ENCODE measurements at regions not wholly inside any gene's neighbourhood (a gene's known extent, or its start where the extent isn't known, plus 50 kb on each side); places are given as distances from the start of the nearest gene placed in this dataset.

- no peak for DNase-seq (ENCODE audit: low spot score)
Measured at GRCh38 chr1:56313560-56313959, 265.8 kb downstream of the PLPP3 start.

- DNase-seq (ENCODE audit: low spot score): no peak
Measured at GRCh38 chr1:56311766-56312165, 267.6 kb downstream of the PLPP3 start.

DNA sequence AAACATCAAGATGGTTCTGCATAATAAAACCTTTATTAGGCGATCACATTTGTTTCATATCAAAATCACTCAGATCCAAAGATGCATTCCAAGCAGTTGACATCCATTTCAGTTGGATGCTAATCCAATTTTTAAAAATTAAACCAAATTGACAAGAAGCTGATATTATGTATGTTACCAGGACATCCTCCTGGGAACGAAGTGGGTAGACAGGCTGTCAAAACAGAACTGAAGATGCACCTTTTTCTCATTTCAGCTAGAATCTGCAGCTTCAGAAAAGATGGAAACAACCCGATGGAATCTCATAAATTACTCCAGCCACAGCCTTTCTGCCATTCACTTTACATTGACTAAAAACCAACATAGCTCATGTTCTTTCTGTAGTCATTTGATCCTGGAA is 268.4 kb downstream of the PLPP3 start:
- DNase-seq (ENCODE audit: low spot score): no peak

DNA sequence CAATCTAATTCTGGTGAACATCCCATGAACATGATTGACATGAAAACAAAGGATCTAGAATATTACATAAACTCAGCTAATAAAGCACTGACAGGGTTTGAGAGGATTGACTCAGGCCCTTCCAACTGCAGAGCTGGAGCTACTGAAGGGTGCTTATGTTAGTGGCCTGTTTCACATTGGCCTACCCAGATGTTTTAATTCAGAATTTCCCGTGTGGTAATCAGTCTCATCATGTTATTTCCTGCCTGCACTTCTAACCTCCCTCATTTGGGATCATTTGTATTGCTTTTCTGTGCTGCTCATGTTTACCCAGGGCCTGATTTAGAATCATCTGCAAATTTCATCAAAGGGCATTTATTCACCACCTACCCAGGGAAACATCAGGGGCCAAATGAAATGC is 270.3 kb downstream of the PLPP3 start:
- DNase-seq (ENCODE audit: low spot score): no peak

DNA sequence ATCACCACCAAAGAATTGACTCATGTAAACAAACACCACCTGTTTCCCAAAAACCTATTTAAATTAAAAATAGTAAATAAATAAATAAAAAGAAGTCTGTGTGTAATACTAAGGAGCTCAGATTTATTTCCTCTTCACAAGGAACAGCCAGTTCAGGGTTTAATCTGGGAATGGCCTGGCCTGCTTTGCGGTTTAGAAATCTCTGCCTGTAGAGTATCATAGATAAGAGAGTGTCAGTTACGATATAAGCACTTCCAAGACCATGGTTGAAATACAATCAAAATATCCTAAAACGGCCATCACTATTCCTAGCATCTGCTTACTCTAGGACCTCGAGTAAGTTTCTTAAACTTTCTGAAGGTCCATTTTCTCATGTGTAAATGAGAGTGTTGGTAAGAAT is 274.4 kb downstream of the PLPP3 start:
- no peak for DNase-seq (ENCODE audit: low spot score)

GRCh38 chr1:56303805-56304204 is 275.6 kb downstream of the PLPP3 start:
- no peak for DNase-seq (ENCODE audit: low spot score)

DNA sequence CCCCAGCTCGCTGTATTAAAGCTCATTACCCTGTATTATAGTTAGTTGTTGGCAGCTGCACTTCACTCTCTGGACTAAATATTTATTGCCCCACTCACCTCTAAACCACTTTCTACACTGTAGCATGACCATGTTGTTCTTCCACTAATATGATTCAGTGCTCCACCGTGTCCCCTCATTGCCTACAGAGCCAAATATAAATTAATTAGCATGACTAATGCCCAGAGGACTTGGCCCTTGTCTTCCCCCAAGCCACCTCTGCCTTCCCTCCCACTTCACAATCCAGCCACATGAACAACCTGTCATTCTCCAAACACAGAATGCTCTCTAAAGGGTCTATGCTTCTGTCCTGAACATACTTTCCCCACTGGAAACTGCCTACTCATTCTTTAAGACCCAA is 276.5 kb downstream of the PLPP3 start:
- DNase-seq (ENCODE audit: low spot score): no peak

GRCh38 chr1:56301791-56302190 is 277.6 kb downstream of the PLPP3 start:
- no peak for DNase-seq (ENCODE audit: low spot score)

- DNase-seq (ENCODE audit: low spot score): no peak
Measured at GRCh38 chr1:56300836-56301235, 278.5 kb downstream of the PLPP3 start.

DNA sequence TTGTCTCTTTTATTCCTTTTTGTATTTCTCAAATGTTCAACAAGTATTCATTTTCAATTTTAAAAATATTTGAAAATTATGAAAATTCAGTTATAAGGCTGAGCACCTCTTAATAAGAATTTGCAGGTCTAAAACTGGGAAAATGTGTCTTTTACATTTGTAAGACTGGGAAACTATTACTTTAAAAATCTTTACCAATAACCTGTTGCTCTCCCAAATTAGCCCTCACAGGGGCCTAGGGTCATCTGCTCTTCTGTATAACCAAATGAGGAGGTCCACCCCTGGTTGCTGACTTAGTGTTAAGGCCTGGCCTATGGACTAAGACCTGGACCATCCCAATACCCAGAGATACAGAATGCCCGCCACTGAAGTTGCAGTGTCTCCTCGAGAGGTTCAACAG is 280.5 kb downstream of the PLPP3 start:
- no peak for DNase-seq (ENCODE audit: low spot score)

DNA sequence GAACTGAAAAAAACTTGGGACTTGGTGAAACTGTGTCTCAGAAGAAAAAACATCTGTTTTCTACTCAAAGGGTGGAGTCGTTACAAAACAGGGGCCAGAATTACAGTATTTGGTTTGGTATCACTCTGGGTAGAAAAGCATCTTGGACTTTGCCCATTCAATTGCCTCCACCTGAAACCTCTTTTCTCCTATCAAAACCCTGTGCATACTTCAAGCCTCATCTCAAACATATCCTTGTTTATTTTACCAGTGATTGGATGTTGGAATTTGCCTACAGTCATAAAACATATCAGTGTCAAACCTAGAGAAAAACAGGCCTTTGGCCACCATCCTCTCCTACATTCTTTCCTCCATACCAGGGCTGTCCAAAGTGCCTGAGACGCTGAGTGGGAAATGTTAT is 281.5 kb downstream of the PLPP3 start:
- no peak for DNase-seq (ENCODE audit: low spot score)

DNA sequence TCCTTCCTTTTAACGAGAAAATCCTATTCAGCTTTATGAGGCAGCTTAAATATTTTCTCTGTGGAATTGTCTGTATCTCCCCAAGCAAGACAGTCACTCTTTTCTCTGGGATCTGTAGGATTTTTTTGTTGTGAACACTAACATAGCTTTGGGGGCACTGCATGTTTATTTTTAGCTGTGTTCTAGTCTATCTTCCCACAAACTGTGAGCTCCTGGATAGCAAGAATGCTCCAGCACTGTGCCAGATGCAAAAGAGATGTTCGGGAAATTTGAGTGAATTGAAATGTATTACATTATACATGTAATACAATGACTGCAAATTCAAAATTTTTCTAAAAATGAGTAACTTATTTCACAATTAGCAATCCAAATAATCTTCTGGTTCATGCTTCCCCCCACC is 282.2 kb downstream of the PLPP3 start:
- DNase-seq (ENCODE audit: low spot score): no peak

DNA sequence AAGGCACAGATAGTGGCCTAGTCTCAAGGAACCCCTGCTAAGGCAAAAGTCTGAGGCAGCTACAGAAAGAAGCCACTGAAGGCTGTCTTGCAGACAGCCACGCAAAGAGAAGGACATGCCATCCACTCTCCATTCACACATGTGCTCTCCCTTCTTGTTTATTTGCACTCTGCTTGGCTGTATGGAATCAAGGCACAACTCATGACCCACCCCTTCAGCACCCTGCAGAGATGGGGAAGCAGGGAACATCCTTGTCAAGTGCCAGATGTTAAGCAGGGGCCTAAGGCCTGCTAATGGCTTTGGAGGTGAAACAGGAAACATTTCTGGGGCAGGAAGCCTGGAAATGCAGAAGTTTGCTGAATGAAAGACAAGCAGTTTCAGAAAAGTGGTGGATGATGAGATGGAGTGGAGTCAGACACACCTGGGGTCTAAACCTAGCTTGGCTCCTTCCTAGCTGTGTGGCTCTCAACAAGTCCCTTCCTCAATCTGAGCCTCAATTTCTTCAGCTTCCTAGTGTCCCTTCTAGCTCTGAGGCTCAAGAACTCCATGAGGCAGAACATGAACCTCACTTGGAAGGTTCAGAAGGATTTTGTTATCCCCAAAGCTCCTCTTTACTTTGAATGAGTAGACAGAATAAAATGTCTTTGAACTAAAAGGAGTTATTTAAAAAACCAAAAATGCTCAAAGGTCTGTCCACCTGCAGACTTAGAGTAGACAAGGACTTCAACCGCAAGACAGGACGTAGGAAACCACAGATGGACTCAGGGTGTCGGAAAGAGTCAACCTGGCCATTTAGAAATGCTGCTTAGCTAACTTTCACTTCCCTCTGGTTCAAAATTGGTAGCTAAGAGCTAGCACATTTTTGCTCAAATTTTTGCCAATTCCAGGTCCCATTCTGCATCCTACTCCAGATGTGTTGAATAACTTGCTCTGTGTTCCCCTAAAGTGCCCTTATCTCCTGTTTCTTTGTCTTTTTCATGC is 283.1 kb downstream of the PLPP3 start:
- DNase-seq (ENCODE audit: low spot score): no peak

DNA sequence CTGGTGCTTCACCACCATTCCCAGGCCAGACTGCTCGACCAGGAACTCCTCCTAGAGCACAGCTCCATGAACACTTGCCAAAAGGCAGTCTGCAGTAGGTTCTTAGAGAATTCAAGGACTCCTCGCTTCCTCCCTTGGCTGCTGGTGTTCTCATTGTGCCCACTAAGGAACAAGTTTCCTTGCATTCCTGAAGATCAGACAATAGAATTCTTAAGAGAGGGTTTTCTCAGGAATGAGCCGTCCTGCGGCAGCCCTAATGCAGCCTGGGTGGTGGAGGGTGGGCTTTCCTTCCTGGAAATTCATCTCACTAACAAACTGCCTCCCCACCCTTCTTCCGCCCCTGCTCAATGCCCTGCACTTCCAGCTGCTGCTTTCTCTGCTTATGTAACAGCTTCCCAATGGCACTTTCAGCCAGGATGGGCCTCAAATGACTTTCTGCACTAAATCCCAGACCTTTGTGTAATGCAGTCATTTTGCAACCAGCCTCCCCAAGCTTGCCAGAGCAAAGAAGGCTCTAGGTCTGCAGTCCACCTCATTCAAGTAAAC is 287.9 kb downstream of the PLPP3 start:
- no peak for DNase-seq (ENCODE audit: low spot score)

DNA sequence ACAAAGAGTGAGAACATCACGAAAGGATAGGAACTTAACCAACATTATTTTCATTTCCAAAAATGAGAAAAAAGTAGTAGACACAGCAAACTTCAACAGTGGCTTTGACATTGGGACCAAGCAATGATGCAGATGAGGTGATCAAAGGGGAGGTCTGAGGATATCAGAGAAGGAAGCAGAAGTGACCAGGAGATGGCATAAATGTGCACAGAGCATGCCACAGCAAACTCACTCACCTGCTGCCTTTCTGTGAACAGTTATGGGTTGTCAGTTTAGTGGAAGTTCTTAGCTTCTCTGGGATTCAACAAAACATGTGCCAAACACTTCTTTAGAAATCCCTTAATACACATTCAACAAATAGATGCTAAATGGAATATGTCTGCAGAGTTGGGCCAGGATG is 290.1 kb downstream of the PLPP3 start:
- no peak for DNase-seq (ENCODE audit: low spot score)

GRCh38 chr1:56287721-56288120 is 291.6 kb downstream of the PLPP3 start:
- no peak for DNase-seq (ENCODE audit: low spot score)

- DNase-seq (ENCODE audit: low spot score): no peak
Measured at GRCh38 chr1:56286956-56287355, 292.4 kb downstream of the PLPP3 start.

DNA sequence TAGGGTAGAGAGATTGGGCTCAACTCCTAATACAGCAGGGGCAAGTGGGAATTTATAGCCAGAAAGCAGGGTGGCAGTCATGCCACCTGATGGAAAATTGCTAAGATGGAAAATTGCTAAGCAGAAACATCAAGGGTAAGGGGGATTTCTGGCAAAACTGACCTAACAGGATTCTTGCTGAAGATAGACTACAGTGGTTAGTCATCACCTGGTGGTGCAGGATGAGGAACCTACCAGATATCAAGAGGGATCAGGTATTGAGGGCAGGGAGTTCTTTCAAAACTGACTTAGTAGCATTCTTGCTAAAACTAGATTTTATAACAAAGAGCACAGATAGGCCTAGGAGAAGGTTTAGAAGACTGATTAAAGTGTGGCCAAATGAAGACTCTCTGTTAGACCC is 292.9 kb downstream of the PLPP3 start:
- DNase-seq (ENCODE audit: low spot score): no peak

DNA sequence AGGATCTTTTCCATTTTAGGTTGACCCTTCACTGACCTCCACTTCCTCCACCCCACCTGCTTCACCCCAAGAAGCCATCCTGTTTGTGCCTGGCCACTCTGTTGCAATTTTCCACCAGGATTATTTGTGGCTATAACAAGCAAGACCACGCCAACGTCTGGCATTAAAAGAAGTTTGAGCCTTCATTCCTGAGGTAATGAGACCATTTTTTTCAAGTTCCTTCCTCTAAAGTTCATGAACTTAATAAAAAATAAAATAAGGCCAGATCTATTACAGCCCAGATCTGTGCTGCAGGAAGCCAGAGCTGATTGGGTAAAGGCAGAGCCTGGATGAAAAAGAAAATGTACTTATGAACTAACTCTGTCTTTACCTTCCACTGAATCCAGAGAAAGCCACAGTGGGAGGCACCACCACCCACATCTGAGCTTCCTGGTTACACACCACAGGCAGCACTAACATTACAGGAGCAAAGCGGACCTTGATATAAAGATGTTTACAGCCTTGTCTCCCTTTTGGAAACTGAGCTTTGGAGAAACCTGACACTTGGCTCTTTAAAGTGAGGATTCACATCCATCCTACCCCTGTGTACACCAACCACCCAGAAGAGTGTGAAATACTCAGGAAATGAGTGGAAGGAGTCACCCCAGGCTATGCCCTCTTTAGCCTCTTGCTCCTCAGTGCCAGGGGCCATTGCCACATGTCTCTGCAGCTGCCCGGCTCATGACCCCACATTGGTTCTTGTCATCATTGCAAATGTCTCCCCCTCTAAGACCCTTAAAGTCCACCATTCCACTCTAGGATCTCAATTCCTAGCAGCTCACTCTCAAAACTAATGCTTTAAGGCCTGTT is 293.6 kb downstream of the PLPP3 start:
- DNase-seq (ENCODE audit: low spot score): no peak

DNA sequence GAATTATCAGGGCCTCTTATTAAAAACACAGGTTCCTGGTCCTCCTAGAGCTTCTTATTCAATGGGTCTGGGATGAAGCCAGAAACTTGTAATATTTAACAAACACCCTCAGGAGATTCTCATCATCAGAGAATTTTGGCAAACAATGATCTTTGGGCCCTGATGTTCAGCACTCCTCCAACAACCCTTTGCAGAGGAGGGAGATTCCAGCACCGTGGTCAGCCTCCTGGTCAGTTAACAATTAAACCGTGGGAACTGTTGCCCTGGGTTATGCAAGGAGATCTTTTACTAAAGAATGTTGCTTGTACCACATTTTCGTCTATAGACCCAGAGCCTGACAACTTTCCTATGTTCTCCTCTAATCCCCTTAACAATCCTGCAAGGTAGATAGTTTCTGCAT is 294.4 kb downstream of the PLPP3 start:
- no peak for DNase-seq (ENCODE audit: low spot score)

DNA sequence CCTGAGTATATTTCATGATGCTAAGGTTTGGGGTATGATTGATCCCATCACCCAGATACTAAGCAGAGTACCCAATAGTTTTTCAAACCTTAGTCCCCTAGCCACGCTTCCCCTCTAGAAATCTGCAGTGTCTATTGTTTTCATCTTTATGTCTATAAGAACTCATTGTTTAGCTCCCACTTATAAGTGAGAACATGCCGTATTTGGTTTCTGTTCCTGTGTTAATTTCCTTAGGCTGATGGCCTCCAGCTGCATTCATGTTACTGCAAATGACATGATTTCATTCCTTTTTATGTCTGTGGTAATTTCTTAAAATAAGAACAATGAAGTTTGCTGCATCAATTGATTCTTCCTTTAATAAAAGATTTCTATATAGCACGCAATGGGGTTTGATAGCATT is 301.3 kb downstream of the PLPP3 start:
- no peak for DNase-seq (ENCODE audit: low spot score)

DNA sequence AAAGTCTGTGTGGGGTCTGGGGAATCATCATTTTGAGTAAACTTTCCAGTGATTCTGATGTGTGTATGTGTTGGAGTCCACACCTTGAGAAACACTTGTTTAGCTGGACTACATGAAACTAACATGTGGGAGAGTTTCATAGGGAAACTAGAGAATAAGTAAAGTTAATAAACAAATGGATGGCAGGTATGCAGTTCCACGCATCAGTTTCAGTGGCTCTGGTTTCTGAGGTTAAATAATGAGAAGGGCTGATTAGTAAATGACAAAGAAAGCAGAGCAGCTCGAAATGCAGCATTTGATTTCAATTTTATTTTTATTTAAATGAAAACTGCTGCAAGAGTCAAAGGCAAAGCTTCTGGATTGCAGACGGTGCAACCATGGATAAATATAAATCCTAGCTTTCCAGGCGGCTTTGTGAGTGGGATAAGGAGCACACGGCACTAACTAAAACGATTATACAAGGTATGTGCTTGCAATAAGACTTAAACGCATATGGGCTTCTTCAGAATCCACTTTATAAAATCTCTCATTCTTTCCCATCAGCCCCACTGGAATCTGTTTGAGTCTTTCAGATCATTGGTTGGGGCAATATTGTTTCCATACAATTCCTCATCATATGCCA is 310.7 kb downstream of the PLPP3 start:
- DNase-seq (ENCODE audit: low spot score): no peak
